DND-41 (cell line): ENCODE measurements at regions not wholly inside any gene's neighbourhood (a gene's known extent, or its start where the extent isn't known, plus 50 kb on each side); places are given as distances from the start of the nearest gene placed in this dataset.

ENCODE experiments used
- CTCF ChIP-seq: IDR thresholded peaks from 2 replicates; pipeline ENCODE4 v1.5.1; 2012; ENCODE audit warnings: borderline replicate concordance, low read length, moderate library complexity, mild to moderate bottlenecking; ENCODE audit not compliant: poor library complexity, severe bottlenecking; ENCODE audit errors: extremely low read depth
- EZH2 ChIP-seq: IDR thresholded peaks from 3 replicates; pipeline ENCODE4 v1.6.1; 2012; ENCODE audit warnings: borderline replicate concordance, low read depth, mild to moderate bottlenecking, moderate library complexity, low read length, inconsistent platforms; ENCODE audit not compliant: severe bottlenecking

- no peak for TF ChIP-seq CTCF
- no peak for TF ChIP-seq EZH2
These were observed 935.7 kb upstream of the FAM98A start for GRCh38 chr2:34534761-34535160.
